ENCODE measurements at regions not wholly inside any gene's neighbourhood (a gene's known extent, or its start where the extent isn't known, plus 50 kb on each side); places are given as distances from the start of the nearest gene placed in this dataset.

DNA sequence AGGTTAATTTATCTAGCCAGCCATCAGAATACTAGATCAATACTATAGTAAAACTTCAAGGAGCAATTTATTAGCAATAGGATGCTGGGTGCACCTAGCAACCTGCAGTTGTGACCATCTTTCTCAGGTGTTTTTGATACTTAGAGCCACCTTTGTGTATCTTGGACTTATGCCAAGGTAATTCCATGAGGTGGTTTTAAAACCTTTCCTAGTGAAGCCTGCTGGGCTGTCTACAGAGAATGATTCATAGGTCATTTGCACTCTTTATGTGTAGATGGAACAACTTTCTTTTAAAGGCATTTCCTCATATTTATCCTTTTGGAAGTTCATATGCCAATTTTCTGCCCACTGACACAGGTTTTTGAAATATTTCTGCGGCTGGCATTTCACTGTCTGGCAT is 1030.1 kb upstream of the POU3F3 start:
- no peak for TF ChIP-seq POLR2A (IDR thresholded peaks at IDR 0.05)
- TF ChIP-seq, protein P1, sequence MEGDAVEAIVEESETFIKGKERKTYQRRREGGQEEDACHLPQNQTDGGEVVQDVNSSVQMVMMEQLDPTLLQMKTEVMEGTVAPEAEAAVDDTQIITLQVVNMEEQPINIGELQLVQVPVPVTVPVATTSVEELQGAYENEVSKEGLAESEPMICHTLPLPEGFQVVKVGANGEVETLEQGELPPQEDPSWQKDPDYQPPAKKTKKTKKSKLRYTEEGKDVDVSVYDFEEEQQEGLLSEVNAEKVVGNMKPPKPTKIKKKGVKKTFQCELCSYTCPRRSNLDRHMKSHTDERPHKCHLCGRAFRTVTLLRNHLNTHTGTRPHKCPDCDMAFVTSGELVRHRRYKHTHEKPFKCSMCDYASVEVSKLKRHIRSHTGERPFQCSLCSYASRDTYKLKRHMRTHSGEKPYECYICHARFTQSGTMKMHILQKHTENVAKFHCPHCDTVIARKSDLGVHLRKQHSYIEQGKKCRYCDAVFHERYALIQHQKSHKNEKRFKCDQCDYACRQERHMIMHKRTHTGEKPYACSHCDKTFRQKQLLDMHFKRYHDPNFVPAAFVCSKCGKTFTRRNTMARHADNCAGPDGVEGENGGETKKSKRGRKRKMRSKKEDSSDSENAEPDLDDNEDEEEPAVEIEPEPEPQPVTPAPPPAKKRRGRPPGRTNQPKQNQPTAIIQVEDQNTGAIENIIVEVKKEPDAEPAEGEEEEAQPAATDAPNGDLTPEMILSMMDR (IDR thresholded peaks at IDR 0.05): no peak
- WGBS, 2 donors: 55 to 60% methylated on average over 1 of the region's 1 CpG
- intact Hi-C loops (cut with DNase I; ENCODE audit: low total_unique reads): no loop called here
- no peak for DNase-seq (ENCODE audit: low spot score in 2 of 2)
- H3K4me3 ChIP-seq (ENCODE audit: low read depth, poor library complexity, severe bottlenecking): no peak overlapping the region

- no peak overlapping the region for H3K4me3 ChIP-seq (ENCODE audit: low read depth, poor library complexity, severe bottlenecking)
- TF ChIP-seq, protein P1 (IDR thresholded peaks at IDR 0.05): no peak
- no peak for TF ChIP-seq POLR2A (IDR thresholded peaks at IDR 0.05)
- intact Hi-C loops (cut with DNase I; ENCODE audit: low total_unique reads): no loop called here
- 68 to 70% methylated on average over 2 of the region's 2 CpGs for WGBS, 2 donors
- no peak for DNase-seq (ENCODE audit: low spot score in 2 of 2)
Measured at GRCh38 chr2:103847276-103847675, 1006.6 kb upstream of the POU3F3 start.

DNA sequence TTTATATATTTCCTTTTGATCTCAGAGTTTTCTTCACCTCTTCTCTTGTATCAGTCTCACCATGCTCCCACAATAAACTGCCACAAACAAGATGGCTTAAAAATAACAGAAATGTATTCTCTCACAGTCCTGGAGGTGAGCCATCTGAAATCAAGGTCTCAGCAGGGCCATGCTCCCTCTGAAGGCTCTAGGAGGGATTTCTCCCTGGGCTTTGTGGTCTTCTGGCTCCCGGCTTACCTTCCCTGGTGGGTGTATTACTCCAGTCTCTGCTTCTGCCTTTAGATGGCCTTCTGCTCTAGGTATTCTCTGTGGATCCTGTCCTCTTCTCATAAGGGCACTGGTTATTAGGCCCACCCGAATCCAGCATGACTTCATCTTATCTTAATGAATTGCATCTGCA is 994.7 kb upstream of the POU3F3 start:
- intact Hi-C loops (cut with DNase I; ENCODE audit: low total_unique reads): no loop called here
- TF ChIP-seq, protein P1 (IDR thresholded peaks at IDR 0.05): no peak
- TF ChIP-seq POLR2A (IDR thresholded peaks at IDR 0.05): no peak
- DNase-seq (ENCODE audit: low spot score in 2 of 2): no peak
- 74% methylated on average over 2 of the region's 2 CpGs for WGBS, 2 donors
- H3K4me3 ChIP-seq (ENCODE audit: low read depth, poor library complexity, severe bottlenecking): no peak overlapping the region

- 84 to 89% methylated on average over 2 of the region's 2 CpGs for WGBS, 2 donors
- no peak overlapping the region for H3K4me3 ChIP-seq (ENCODE audit: low read depth, poor library complexity, severe bottlenecking)
- intact Hi-C loops (cut with DNase I; ENCODE audit: low total_unique reads): no loop called here
- no peak for DNase-seq (ENCODE audit: low spot score in 2 of 2)
- no peak for TF ChIP-seq POLR2A (IDR thresholded peaks at IDR 0.05)
- TF ChIP-seq, protein P1 (IDR thresholded peaks at IDR 0.05): no peak
Measured at GRCh38 chr2:103860016-103860415, 993.9 kb upstream of the POU3F3 start.

DNA sequence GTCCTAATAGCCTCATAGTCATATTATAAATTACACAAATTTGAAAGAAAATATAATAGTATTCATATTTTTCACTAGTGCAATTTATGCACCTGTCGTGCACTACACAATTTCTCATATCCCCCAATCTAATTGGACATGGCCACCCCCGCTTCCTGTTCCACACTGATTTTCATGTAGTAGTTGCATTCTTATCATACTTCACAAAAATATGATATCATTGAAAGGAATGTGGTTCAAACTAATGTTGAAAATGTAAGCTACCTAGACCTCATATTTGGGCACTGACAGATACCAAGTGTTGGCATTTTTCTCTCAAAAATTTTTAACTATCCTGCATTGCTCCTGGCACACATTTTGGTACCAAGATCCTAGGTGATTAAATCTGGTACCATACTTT is 985.5 kb upstream of the POU3F3 start:
- no peak for DNase-seq (ENCODE audit: low spot score in 2 of 2)
- 62 to 66% methylated on average over 2 of the region's 2 CpGs for WGBS, 2 donors
- TF ChIP-seq POLR2A (IDR thresholded peaks at IDR 0.05): no peak
- TF ChIP-seq, protein P1 (IDR thresholded peaks at IDR 0.05): no peak
- intact Hi-C loops (cut with DNase I; ENCODE audit: low total_unique reads): no loop called here
- H3K4me3 ChIP-seq (ENCODE audit: low read depth, poor library complexity, severe bottlenecking): no peak overlapping the region

DNA sequence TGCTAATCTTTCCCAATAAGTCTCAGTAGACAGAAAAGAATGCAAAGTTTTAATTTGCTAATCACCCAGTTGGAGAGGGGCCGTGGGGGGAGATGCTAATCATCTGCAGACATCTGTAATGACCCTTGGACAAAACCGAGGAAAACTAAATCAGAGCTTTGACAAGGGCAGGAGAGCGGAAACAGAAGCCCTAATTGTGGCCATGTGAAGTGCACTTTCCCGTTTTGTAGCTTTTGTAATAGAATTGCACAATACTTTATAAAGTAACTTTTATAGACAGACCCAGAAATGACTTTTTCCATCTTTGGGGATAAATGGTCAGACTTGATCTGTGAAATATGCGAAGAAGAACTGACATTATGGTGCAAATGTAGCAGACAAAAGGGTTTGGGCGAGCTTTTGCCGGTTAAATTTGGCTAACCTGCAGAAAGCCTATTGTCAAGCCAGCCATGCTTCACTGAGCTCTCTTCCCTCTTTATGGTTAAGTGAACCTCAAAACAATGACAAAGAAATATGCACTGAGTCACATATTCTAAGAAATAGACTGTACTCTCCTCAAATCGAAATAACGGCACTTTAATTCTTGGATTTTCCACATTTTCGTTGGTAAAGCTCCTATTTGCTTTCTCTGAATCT is 980.1 kb upstream of the POU3F3 start:
- TF ChIP-seq POLR2A (IDR thresholded peaks at IDR 0.05): no peak
- TF ChIP-seq, protein P1 (IDR thresholded peaks at IDR 0.05): no peak
- no peak overlapping the region for H3K4me3 ChIP-seq (ENCODE audit: low read depth, poor library complexity, severe bottlenecking)
- intact Hi-C loops (cut with DNase I; ENCODE audit: low total_unique reads): no loop called here
- no peak for DNase-seq (ENCODE audit: low spot score in 2 of 2)
- 58 to 65% methylated on average over 10 of the region's 10 CpGs for WGBS, 2 donors

Data from lower leg skin (tissue), 4 donors.